Stimulated activated CD4-positive, alpha-beta T cell treated with anti-CD3 and anti-CD28 coated beads, TNF-alpha, amount 100 ng/mL, for 1 hour (primary cell): ENCODE measurements at regions not wholly inside any gene's neighbourhood (a gene's known extent, or its start where the extent isn't known, plus 50 kb on each side); places are given as distances from the start of the nearest gene placed in this dataset.
"Not testable (repeated sequence)": the region's sequence is repeated elsewhere in the genome, so short reads cannot be mapped to it uniquely, and the experiment has no call there.

ENCODE experiments used
- DNase-seq, 3 donors: peaks; one replicate each; pipeline ENCODE4 v3.0.0-alpha.2; 2020; ENCODE audit warnings: low read depth in 3 of 3, low spot score in 1 of 3

DNA sequence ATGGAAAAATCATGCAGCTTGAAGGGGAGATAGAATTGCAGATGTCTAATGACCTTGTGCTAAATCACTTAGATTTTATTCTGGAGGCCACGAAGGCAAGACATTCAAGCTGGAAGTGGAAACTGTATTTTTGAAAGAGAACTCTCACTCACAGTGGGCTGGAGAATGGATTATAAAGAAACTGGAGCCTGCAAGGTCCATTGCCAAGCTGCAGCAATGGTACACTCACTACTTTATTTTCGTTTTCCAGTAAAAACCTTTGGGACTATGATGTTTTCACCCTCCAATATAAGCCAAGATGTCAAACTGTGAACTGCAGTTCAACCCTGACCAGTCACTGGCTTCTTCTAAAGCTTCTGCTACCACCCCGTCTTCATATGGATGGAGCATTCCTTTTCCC, 62.0 kb downstream of the SKIDA1 start:
- DNase-seq: no peak

DNA sequence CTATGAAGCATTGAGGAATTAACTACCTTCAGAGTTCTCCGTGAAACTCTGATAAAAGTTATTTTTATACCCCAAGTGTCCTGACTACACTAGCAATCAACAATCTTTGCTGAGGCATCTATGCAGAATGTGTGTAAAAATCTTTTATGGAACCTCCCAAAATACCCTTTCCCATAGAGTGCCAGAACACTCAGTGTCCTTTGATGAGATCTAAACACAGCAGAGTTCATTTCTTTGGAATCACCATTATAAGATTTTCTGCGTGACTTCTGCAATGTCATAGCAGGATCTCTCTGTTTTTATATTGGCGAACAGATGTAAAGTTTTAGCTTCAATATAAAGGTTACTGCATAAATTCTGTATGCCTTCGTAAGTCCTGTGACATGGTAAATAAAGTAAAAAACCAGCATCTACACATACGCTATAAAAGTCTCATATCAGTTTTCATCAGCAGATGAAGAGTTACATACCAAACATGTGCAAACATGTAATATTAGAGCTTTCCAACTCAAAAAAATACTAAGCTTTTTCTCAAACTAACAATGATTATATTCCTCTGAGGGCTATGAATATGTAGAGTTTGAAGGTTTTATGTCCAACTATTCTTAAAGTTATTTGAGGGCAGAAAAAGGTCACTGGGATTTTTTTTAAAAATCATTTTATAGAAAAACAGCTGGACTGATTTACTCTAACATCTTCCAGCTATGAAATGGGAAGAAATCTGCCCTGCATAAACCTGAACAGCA, 67.2 kb downstream of the SKIDA1 start:
- DNase-seq: no peak

DNA sequence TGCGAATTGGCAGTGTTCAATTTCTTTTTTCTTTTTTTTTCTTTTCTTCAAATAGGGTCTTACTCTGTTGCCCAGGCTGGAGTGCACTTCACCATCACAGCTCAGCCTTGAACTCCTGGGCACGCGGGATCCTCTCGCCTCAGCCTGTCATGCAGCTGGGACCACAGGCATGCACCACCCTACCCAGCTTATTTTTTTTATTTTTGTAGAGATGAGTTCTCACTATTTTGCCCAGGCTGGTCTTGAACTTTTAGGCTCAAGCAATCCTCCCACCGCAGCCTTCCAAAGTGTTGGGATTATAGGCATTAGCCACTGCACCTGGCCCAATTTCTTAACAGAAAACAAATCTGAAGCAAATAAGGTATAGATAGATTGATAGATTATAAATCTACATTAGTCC, 69.3 kb downstream of the SKIDA1 start:
- DNase-seq: no peak

DNA sequence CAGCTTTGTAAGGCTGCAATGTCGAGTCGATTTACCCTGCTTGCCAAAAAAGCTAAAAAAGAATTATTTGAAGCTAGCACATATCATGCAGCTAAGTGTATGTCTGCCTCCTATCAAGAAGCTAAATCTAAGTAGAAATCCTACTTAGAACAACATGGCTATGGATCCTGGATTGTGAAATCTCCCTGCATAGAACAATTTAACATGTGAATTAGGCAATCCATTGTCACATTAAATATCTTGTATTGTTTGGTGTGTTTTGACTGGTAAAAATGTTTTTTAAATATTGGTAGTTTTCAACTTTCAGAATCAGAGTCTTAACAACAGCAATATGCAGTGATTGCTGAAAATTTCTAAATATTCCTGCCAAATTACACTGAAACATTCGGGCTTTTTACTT, 73.3 kb downstream of the SKIDA1 start:
- DNase-seq: no peak

DNA sequence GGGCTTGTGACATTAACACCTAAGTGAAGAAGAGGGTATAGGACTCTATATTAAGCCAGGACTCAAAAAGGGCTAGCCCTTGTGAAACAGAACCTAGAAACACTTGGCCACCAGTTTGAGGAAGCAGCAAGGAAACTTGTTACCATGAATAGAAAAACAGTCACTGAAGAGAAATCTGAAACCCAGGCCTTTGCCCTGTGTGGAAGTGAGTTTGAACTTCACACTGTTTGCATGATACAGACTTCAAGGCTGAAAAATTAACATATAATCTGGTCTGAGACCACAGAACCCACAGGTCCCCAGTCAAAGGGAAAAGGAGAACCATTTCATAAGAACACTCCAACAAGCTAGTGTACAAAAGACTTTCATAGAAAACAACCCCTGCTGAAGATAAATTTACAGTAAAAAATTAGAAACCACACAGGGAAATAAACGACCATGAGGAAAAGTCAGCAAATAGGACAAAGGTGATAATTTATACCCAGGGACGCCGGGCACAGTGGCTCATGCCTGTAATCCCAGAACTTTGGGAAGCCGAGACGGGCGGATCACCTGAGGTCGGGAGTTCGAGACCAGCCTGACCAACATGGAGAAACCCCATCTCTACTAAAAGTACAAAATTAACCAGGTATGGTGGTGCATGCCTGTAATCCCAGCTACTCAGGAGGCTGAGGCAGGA, 76.1 kb downstream of the SKIDA1 start:
- no peak for DNase-seq

DNA sequence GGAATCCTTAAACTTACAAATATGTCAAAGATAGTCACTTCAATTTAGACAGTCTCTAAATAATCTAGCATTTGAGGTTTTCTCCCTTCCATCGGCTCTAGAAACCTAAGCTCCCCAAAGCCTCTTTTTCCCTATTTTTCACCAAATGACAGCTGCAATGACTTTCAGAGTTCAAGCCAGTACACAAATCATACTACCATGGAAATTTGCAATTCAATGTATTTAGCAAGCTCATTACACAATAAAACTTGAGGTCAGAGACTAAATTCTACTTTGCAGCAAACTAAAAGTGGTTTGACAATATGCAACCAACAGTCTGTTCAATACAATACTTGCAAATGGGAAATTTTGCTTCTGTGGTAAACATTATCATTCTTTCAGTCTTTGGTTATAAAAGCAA, 80.3 kb downstream of the SKIDA1 start:
- DNase-seq: no peak

DNA sequence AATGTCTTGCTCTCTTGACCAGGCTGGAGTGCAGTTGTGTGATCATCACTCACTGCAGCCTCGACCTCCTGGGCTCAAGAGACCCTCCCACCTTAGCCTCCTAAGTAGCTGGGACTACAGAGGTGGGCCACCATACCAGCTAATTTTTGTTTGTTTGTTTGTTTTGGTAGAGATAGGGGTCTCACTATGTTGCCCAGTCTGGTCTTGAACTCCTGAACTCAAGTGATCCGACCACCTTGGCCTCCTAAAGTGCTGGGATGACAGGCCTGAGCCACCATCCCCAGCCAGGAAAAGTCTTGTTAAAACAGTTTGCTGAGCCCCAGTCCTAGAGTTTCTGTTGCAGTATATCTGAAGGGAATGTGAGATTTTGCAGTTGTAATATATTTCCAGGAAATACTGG, 83.9 kb downstream of the SKIDA1 start:
- DNase-seq: no peak

DNA sequence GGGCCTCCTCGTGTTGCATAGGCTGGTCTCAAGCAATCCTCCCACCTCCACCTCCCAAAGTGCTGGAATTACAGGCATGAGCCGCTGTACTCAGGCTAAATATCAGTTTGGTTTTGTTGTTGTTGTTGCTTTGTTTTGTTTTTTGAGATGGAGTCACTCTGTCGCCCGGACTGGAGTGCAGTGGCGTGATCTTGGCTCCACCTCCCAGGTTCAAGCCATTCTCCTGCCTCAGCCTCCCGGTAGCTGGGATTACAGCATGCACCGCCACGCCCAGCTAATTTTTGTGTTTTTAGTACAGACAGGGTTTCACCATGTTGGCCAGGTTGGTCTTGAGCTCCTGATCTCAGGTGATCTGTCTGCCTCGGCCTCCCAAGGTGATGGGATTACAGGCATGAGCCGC, 86.6 kb downstream of the SKIDA1 start:
- not testable (repeated sequence) for DNase-seq

DNA sequence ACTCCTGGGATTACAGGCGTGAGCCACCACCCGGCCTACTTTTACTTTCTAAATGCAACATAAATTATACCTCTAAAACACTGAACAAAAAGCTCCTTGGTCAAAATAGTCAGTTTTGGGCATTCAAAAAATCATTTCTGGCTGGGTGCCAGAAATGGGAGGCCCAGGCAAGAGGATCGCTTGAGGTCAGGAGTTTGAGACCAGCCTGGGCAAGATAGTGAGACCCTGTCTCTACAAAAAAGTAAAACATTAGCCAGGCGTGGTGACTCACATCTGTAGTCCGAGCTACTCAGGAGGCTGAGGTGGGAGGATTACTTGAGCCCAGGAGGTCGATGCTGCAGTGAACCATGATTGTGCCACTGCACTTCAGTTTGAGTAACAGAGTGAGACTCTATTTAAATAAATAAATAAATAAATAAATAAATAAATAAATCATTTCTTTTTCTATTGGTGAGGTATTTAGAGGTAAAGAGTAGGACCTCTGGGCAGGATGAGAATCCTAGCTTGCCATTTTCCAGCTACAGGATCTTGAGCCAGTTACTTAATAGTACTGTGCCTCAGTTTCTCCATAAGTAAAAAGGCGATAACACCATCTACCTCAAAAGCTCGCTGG, 87.6 kb downstream of the SKIDA1 start:
- DNase-seq: no peak

DNA sequence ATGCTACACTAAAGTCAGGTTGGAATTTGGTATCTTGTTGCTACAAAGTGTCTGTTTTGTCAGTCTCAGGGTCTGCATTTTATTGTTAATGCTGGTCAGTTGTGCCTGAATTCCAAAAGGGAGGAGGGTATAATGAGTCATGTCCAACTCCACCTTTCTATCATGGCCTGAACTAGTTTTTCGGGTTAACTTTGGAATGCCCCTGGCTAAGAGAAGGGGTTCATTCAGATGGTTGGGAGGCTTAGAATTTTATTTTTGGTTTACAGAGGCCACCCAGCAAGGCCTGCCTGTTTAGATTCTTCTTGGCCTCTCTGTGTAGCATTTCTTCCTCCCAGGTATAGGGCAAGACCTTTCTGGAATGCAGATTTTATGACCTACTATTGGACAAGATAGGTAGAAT, 93.2 kb downstream of the SKIDA1 start:
- DNase-seq: no peak

DNA sequence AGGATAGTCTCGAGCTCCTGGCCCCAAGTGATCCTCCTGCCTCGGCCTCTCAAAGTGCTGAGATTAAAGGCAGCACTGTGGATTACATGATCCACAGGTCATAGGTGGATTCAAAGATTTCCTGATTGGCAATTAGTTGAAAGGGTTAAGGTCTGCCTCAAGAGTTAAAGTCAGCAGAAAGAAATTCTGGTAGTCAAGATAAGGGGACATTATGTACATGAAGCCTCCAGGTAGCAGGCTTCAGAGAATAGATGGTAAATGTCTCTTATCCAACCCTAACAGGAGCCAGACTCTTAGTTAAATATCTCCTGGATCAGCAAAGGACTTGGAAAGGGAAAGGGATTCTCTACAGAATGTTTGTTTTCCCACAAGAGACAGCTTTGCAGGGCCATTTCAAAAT, 93.7 kb downstream of the SKIDA1 start:
- DNase-seq: no peak

DNA sequence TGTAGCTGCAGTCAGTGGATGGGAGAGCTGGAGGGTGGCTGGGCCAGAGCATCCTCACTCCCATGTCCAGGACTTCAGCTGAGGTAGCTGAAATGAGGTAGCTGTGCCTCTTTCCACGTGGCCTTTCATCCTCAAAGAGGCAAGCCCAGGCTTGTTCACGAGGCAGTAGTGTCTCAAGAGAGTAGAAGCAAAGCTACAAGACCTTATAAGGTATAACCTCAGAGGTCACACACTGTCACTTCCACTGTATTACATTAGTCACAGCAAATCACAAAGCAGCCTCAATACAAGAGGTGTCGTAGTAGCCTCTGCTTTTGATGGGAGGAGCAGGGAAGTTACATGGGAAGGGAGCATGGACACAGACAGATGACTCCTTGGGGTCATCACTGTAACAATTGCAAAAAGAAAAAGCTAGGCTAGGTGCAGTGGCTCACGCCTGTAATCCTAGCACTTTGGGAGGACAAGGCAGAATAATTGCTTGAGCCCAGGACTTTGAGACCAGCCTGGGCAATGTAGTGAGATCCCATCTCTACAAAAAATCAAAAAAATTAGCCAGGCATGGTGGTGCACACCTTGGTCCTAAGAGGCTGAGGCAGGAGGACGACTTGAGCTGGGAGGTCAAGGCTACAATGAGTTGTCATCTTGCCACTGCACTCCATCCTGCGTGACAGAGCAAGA, 97.5 kb downstream of the SKIDA1 start:
- no peak for DNase-seq

DNA sequence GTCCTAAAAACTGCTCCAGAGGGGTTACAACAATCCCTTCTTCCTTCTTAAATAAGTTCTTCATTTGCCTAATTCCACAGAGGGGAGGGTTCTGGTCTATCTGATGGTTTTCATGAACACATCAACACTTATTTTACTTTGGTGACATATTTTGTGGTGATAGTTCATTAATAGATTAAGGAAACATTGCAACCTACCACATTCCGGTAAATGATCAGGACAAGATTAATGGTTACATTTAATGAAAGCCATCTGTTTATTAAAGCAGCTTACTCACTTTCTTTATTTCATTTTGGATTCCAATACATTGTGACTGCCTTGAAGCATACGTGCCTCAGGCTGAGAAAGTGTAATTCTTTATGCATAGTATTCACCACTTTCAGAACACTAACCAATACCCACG, 101.0 kb downstream of the SKIDA1 start:
- no peak for DNase-seq

DNA sequence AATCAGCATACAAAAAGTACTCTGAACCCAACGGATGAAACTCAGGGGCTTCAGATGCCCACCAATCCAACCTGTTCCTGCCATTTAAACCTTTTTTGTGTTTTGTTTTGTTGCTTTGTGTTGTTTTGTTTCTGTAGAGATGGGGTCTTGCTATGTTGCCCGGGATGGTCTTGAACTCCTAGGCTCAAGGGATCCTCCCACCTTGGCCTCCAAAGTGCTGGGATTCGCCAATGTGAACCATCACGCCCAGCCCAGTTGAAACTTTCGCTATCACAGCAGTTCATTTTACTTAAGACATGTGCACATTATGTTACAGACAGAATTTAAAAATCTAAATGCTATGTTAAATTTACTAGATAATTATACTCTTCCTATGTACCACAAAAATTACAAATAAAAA, 101.6 kb downstream of the SKIDA1 start:
- DNase-seq: no peak

DNA sequence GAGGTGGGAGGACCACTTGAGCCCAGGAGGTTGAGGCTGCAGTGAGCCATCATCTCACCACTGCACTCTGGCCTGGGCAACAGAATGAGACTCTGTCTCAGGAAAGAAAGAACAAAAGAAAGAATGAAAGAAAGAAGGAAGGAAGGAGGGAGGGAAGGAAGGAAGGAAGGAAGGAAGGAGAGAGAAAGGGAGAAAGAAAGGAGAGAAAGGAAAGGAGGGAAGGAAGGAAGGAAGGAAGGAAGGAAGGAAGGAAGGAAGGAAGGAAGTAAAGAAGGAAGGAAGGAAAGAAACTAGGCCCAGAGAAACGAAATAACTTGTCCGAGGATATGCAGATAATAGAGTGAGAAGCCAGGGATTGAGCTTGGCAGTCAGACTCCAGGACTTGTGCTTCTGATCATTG, 102.1 kb downstream of the SKIDA1 start:
- DNase-seq: no peak

DNA sequence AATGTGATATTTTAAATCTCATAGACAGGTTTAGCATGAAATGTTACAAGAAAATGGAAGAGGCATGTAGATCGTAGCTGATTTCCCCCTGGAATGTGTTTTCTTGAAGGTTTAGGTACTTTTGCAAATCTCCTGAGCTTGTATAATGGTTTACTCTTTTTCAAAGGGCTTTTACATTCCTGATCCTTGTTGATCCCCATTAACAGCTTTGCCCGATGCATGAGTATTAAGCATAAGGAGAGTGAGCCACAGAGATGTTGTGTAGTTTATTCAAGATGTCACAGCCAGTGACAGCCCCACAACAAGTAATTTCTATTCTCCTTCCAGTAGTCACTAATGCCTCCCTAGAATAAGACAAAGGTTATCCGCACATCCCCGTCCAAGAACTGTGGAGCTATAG, 103.7 kb downstream of the SKIDA1 start:
- DNase-seq: no peak

DNA sequence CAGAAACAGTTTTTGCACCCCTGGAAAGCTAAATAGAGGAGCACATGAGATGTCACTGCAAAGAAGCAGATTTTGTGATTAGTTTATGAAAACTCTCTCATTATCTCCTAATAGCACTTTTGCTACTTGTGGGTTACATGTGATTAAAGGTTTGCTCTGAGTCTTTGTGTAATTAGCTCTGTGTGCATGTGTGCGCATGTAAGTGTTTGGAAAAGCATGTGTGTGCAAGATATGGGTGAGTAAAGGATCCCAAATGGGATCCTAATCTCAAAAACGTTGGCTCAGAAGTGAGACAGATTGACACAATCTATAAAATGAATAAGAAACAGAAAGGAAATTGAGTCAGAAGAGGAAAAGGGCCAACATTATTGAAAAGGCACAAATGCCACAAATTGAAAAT, 104.5 kb downstream of the SKIDA1 start:
- DNase-seq: no peak

DNA sequence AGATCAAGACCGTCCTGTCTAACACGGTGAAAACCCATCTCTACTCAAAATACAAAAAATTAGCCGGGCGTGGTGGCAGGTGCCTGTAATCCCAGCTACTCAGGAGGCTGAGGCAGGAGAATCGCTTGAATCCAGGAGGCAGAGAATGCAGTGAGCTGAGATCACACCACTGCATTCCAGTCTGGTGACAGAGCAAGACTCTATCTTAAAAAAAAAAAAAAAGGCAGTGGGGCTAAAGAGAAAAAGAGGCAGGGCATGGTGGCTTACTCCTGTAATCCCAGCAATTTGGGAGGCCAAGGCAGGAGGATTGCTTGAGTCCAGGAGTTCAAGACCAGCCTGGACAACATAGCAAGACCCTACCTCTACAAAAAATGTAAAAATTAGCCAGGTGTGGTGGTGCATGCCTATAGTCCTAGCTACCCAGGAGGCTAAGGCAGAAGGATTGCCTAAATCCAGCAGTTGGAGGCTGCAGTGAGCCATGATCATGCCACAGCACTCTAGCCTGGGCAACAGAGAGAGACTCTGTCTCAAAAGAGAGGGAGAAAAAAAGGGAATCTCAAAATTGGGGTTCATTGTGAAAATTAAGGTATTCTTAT, 106.4 kb downstream of the SKIDA1 start:
- not testable (repeated sequence) for DNase-seq

DNA sequence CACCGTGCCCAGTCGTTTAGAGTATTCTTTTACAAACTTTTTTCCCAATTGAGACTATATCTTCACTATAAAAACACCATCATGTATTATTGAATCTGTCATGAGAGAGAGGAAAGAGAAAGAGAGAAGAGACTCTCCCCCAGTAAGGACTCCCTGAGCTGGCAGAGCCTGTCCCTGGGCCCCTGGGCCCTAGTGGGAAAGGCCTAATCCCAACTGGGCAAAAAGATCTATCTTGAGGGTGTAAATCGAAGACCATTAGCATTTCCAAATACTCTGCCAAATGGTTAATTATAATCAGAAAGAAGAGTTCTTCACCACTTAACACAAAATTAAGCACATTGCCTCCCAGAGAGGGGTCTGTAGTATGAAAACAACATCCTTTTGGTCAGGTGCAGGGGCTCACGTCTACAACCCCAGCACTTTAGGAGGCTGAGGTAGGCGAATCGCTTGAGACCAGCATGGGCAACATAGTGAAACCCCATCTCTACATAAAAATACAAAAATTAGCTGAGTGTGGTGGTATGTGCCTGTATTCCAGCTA, 108.2 kb downstream of the SKIDA1 start:
- no peak for DNase-seq

DNA sequence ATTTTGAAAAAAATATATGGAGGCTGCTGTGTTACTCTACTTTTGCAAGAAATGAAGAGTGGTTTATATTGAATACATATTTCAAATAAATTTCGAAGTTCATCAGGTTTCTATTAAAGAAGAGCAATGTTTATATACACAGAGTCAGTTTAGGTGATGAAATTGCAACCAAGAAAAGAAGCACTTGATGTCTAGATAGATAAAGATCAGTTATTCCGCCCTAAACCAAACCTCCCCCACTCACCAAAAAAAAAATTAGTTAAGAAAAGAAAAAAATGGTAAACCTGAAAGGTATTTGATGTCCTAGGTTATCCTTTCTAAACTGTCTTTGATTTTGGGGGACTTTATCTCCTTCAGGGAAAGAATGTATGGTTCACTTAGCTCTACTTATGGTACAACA, 111.8 kb downstream of the SKIDA1 start:
- DNase-seq: no peak

DNA sequence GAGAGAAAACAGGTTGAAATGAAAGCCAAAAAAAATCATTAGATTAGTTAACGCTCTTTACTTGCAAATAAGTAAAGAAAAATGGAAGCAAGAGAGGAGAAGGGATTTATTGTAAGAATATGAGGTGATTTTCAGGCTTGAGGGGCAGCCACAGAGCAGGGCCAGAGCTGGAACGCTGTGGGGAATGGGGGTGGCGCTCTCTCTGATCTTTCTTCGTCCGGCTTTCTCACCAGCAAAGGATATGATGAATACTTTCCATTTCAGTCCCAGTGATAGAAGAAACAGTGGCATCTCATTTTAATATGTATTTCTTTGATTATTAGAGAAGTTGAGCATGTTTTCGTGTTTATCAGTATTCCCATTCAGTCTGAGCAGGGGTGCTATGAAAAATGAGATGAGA, 112.2 kb downstream of the SKIDA1 start:
- no peak for DNase-seq
